ENCODE measurements at regions not wholly inside any gene's neighbourhood (a gene's known extent, or its start where the extent isn't known, plus 50 kb on each side); places are given as distances from the start of the nearest gene placed in this dataset.

- no peak for TF ChIP-seq CTCF (IDR thresholded peaks at IDR 0.05)
- TF ChIP-seq POLR2A (IDR thresholded peaks at IDR 0.05): no peak
- no peak for TF ChIP-seq EP300 (IDR thresholded peaks at IDR 0.05)
Observed at GRCh38 chr11:70872299-70872698, 380.1 kb downstream of the SHANK2 start.

Measured in ovary (tissue), 3 donors.